ENCODE measurements at regions not wholly inside any gene's neighbourhood (a gene's known extent, or its start where the extent isn't known, plus 50 kb on each side); places are given as distances from the start of the nearest gene placed in this dataset.
"Not testable (repeated sequence)": the region's sequence is repeated elsewhere in the genome, so short reads cannot be mapped to it uniquely, and the experiment has no call there.

GRCh38 chr1:100597061-100597741, 59.3 kb downstream of the GPR88 start:
- peak; percentile 95 for DNase-seq (ENCODE audit: low spot score)

DNA sequence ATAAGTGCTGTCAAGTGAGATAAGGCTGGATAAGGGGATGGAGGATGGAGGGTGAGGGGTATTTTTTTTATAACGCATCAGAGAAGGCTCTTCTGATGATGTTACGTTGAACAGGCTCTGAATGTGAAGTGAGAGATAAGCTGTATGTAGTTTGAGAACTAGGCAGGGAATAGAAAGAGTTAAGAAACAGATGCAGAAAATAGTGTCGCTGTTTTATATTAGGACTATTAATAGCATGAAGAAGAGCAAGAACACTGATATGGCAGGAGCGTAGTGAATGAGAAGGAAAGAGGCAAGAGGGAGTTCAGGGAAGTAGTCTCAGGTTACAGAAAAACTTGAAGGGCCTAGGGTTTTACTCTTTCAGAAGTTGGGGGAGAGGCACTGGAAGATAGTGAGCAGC, 59.8 kb downstream of the GPR88 start:
- peak; percentile 31 for DNase-seq (ENCODE audit: low spot score)

DNA sequence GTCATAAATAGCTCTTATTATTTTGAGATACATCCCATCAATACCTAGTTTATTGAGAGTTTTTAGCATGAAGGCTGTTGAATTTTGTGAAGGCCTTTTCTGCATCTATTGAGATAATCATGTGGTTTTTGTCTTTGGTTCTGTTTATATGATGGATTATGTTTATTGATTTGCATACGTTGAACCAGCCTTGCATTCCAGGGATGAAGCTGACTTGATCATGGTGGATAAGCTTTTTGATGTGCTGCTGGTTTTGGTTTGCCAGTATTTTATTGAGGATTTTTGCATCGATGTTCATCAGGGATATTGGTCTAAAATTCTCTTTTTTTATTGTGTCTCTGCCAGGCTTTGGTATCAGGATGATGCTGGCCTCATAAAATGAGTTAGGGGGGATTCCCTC, 62.4 kb downstream of the GPR88 start:
- not testable (repeated sequence) for DNase-seq (ENCODE audit: low spot score)

- DNase-seq (ENCODE audit: low spot score) = not testable (repeated sequence)
Measured at GRCh38 chr1:100602028-100602427, 64.1 kb downstream of the GPR88 start.

DNA sequence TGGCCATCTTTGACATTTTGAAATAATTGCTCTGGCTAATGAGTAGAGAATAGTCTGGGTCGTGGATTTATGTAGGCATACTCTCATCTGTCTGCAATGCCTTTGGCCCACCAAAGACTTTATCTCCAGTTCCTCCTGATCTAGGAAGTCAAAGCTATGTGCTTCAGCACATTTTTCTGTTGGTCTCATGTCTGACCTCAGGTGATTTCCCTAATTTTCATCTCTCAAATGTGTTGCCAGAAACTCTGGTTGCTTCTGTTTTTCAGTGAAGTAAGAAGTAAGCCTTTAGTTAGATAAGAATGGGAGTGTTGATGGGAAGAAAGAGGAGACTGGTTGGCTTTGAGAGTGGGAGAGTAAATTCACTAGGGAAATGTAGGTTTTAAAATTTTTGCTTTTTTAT, 66.4 kb downstream of the GPR88 start:
- DNase-seq (ENCODE audit: low spot score) = no peak

GRCh38 chr1:100606438-100606837, 68.5 kb downstream of the GPR88 start:
- DNase-seq (ENCODE audit: low spot score) = peak; percentile 70

GRCh38 chr1:100607628-100608240, 69.8 kb downstream of the GPR88 start:
- DNase-seq (ENCODE audit: low spot score) = no peak

GRCh38 chr1:100609849-100610248, 71.9 kb downstream of the GPR88 start:
- DNase-seq (ENCODE audit: low spot score) = no peak

DNA sequence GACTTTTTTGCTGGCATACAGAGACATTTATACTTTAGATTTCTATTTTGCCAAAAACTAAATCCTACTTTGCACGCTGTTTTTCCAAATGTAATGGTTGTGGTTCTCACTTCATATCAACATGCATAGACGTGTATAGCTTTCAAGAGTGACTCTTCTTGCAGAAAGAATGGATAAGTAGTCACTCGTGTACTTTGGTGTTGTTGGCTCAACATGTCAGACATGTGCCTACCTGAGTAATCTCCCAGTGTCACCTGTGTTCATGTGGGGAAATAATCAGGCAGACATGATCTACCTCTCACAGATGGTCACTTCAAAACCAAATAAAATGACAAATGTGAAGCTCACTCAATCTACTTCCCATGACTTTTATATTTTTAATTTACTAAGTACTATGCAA, 73.1 kb downstream of the GPR88 start:
- no peak for DNase-seq (ENCODE audit: low spot score)

DNA sequence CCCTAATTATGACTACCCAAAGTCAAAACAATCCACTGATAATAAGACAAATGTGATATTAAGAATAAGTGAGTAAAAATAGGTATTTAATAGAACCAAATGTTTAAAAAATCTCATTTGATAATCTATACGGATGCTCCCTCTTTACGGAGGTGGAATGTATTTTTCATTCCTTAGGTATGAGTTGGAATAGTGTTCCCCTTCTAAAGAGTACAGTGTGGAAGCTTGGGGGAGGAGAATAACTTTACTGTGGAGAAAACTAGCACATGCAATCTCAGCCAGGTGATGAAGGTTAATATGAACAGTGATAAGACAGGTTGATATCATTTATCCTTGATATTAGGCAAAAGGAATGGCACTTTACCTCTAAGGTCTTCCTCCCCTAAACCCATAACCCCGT, 74.6 kb downstream of the GPR88 start:
- DNase-seq (ENCODE audit: low spot score) = no peak

DNA sequence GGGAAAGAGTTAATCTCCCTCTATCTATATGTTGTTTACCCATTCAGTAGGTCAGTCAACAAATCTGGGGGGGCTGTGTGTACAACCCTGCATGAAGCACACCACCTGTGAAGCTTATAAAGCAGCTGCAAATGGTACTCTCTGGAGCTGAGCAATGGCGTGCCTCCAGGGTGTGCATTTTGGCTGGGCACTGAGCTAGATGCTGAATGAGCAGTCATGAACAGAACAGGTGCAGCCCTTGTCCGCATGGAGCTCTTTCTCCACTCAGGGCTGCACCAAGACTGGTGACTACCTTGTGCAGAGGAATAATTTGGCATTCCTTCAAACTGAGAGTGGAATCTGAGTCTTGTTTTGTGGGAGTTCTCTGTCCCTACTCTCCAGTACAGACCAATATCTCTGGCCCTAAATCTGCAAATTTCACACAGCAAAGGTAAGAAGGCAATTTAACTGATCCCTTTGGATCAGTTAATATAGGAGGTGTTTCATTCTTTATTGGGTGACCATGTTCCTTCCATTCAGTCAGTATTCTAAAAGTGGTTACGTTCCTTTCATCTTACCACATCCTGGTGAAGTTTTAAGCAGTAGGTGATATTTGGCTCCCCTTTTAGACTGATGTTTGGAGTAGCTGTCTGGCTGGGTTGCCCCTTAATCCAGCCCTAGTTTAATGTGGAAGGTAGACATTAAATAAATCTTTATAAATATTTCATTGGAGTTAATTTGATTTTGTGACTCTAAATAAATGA, 76.0 kb downstream of the GPR88 start:
- DNase-seq (ENCODE audit: low spot score) = no peak

DNA sequence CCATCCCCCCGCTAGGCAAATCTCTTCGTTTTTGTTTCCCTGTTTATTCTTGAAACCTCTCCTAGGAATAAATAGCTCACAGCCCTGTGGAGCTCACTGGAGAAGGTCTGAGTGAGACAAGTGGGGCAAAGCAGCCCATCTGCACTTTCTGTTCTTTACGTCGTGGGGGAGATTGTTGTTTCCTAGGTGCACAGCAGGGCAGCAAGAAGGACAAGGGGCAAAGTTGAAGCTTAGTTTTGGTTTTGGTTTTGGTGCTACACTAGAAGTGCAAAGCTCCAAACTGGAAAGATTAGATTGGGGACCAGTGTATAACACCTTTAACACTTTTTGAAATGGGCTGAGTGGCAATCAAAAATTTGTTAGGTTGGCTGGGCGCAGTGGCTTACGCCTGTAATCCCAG, 76.6 kb downstream of the GPR88 start:
- DNase-seq (ENCODE audit: low spot score) = no peak

- no peak for DNase-seq (ENCODE audit: low spot score)
Measured at GRCh38 chr1:100615686-100616085, 77.7 kb downstream of the GPR88 start.

GRCh38 chr1:100616121-100616621, 78.2 kb downstream of the GPR88 start:
- no peak for DNase-seq (ENCODE audit: low spot score)

- peak; percentile 96 for DNase-seq (ENCODE audit: low spot score)
Measured at GRCh38 chr1:100622037-100622436, 84.1 kb downstream of the GPR88 start.

DNA sequence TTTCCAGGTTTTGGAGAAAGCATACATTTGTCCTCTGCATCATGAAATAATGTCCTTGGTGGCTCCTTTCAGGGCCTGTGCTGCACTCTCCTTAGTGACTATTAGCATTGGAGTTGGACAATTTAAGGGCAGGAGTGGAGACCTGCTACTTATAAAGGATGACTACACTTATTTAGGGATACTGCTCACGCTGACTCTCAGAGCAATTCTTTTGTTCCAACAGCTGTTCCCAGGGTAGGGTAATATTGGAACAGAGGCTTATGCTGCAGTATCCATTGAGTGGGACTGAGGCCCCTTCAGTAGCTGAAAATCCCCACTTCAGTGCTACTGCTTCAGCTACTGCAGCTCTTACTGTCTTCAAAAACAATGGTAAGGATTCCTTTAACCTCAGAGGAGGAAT, 84.6 kb downstream of the GPR88 start:
- no peak for DNase-seq (ENCODE audit: low spot score)

GRCh38 chr1:100622966-100623762, 85.2 kb downstream of the GPR88 start:
- DNase-seq (ENCODE audit: low spot score) = peak; percentile 36

DNA sequence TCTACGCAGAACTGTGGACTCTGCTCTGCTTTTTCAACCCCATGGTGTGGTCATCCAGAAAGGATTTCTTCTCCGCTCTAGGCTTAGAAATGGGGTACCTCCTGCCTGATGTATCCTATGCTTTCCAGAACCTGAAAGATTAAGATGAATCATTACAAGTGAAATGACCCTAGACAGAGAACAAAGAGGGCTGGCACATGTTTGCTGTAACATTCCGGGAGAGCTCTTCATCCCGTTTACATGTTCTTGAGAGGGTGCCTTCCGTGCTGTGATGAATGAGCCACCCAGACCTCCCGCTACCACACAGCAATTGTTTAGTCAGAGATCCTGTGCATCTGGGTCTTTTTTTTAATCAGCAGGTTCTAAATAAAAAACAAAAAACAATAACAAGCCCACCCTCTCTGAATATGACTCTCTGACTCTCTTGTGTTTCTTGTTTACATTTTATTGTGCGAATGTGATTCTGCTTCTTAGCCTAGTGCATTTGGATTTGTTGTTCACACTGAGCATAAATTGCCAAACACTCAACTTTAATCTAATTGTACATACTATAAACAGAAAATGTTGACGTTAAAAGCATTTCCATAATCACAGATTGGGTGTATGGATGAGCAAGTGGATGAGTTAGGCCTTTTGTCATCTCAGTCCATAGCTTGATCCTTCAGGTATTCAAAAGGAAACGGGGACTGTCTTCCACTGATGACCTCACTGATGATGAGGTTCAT, 87.1 kb downstream of the GPR88 start:
- no peak for DNase-seq (ENCODE audit: low spot score)

DNA sequence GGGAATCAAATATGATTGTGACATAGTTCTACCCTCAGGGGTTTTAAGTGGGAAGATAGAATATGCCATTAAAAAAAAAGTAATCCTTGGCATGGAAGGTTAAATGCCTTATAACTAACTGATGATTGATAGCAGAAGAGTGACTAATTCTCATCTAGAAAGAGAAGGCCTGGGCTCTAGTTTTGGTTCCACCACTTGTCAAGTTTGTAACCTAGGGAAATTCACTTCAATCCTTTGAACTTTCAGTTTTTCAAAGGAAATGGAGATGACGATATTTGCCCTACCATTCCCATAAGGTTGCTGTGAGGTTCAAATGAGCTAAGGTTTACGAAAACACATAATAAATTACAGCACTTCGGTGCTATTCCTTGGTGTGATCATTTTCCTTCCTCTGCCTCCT, 88.5 kb downstream of the GPR88 start:
- DNase-seq (ENCODE audit: low spot score) = no peak

DNA sequence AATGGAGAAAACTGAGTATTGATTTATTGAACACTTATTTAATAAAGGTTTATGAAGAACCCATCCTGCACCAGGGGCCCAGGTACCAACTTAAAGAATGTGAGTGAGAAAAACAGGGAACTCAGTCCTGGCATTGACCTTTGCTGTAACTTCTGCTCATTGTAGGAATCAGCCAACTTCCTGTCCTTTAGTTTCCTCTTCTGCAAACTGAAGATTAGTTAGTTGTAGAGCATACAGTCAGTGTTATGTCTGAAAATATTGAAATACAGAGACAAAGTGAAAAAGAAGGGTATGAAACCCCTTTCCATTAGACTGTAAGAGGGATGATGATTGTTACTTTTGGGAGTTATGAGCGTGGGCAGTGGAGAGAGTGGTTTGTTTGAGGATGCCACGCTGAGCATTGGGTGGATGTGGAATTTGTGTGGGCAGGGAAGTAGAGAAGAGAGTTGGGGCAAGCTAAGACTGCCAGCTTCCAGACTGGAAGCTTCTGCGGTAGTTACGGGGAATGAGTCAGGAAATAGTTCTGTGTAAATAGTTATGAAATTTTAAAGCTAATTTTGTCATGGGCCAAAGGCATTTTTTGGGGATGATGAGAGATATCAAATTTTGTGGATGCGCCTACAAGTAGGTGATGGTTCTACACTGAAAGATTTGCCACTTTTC, 89.2 kb downstream of the GPR88 start:
- DNase-seq (ENCODE audit: low spot score) = peak; percentile 53

DNA sequence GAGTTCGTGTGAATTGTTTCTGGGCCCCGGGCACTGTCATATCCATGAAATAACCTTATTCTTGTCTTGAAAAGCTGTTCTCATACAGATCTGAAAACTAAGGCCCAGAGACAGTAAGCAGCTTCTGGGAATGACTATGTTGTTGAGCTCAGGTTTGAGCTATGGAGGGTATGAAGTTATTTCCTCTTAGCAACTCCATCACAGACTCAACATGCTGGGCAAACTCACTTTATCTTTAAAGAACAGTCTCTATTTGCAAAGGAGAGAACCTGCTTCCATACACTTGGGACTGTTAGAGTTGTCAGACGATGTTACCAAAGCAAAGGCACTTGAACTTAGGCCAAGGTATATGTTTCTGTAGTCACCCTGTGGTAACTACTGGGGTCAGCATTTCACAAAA, 90.0 kb downstream of the GPR88 start:
- DNase-seq (ENCODE audit: low spot score) = no peak
